Testis (tissue), 2 donors: ENCODE measurements at regions not wholly inside any gene's neighbourhood (a gene's known extent, or its start where the extent isn't known, plus 50 kb on each side); places are given as distances from the start of the nearest gene placed in this dataset.

ENCODE experiments used
- CTCF ChIP-seq, 3 experiments: fragments of 450-650 bp in 2 of 3; fragments of 200-600 bp in 1 of 3; sonication (generic) in 1 of 3; IDR thresholded peaks; one replicate each; pipeline ENCODE4 v1.5.1; 2016 to 2019; ENCODE audit warnings: antibody characterized with exemption in 3 of 3, mild to moderate bottlenecking in 2 of 3, moderate library complexity in 1 of 3
- POLR2A ChIP-seq: fragments of 450-650 bp; IDR thresholded peaks from one replicate; pipeline ENCODE4 v1.6.1; 2017; ENCODE audit warnings: antibody characterized with exemption, mild to moderate bottlenecking, moderate library complexity

DNA sequence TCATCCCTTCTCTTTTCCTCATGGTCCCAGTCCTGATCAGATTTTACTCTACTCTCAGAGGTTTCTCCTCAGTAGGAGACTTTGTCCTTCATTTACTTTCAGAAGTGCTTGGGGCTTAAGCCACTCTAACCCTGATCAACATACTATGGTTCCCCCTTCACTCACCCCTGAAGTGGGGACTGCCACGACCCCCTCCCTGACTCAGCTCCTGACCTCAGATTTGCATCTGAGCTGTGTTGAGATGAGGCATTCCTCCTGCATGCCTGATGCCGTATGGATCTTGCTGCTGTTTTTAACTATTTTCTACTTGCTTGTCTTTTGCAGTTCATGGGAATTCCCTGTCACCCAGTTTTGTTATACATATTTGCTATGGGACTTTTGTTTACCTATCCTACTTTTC lies 306.7 kb upstream of the CHST9 start:
- no peak for TF ChIP-seq CTCF (IDR thresholded peaks at IDR 0.05)
- no peak for TF ChIP-seq POLR2A
